ENCODE measurements at regions not wholly inside any gene's neighbourhood (a gene's known extent, or its start where the extent isn't known, plus 50 kb on each side); places are given as distances from the start of the nearest gene placed in this dataset.
"Not testable (repeated sequence)": the region's sequence is repeated elsewhere in the genome, so short reads cannot be mapped to it uniquely, and the experiment has no call there.

DNA sequence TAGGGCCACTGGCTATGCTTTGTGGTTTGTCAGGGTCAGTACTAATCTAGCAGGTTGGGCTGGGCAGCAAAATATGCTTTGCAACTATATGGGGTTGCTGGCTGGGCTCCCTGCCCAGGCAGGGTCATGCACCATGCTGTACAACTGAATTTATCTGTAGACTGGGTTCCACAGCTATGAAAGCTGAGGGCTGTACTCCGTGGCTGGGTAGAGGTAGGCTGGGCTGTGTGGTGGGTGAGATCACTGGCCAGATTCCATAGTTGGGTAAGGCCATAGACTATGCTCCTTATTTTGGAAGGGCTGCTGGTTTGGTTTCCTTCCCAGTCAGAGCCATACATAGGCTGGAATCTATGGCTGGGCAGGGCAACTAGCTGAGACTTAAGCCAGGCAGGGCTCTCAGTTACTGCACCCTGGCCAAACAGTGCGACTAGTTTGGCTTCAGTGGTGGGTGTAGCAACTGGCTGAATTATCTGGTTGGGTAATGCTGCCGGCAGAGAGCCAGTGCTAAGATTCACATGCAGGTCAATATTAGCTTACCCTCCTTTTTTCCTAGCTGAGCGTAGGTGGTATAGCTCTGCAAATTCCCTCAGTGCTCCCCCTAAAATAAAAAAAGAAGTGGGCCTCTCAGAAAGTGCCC lies 769.1 kb upstream of the CDH8 start:
- H3K27me3 ChIP-seq (ENCODE audit: control insufficient read depth, extremely low read depth, insufficient read depth, low read length): no peaks in the 10 kb centered on the region
- H3K9me3 ChIP-seq (ENCODE audit: control insufficient read depth, low read depth, low read length): no peaks in the 10 kb centered on the region
- no peak overlapping the region for H3K9ac ChIP-seq (ENCODE audit: control insufficient read depth, extremely low read depth, insufficient read depth, low read length)
- FAIRE-seq (no peak), DNase-seq (ENCODE audit: low read depth, low spot score) (no peak)
- dilution Hi-C loops (cut with MboI; ENCODE audit: extremely low pct_ligation_motif_present, low sequenced_read_pairs): no loop called here
- H4K20me1 ChIP-seq (ENCODE audit: control insufficient read depth, extremely low read depth, insufficient read depth, low read length): no peaks in the 10 kb centered on the region
- H3K4me2 ChIP-seq (ENCODE audit: control insufficient read depth, extremely low read depth, insufficient read depth, low read depth, low read length): no peak overlapping the region
- H3K79me2 ChIP-seq (ENCODE audit: control insufficient read depth, insufficient read depth, low read length): no peaks in the 10 kb centered on the region
- no peaks in the 10 kb centered on the region for H3K9me1 ChIP-seq (ENCODE audit: control insufficient read depth, extremely low read depth, insufficient read depth, low read length)
- no peaks in the 10 kb centered on the region for H3K4me1 ChIP-seq (ENCODE audit: control insufficient read depth, extremely low read depth, insufficient read depth, low read length)
- TF ChIP-seq, protein P1, sequence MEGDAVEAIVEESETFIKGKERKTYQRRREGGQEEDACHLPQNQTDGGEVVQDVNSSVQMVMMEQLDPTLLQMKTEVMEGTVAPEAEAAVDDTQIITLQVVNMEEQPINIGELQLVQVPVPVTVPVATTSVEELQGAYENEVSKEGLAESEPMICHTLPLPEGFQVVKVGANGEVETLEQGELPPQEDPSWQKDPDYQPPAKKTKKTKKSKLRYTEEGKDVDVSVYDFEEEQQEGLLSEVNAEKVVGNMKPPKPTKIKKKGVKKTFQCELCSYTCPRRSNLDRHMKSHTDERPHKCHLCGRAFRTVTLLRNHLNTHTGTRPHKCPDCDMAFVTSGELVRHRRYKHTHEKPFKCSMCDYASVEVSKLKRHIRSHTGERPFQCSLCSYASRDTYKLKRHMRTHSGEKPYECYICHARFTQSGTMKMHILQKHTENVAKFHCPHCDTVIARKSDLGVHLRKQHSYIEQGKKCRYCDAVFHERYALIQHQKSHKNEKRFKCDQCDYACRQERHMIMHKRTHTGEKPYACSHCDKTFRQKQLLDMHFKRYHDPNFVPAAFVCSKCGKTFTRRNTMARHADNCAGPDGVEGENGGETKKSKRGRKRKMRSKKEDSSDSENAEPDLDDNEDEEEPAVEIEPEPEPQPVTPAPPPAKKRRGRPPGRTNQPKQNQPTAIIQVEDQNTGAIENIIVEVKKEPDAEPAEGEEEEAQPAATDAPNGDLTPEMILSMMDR (optimal IDR thresholded peaks at IDR 0.05 in 1 of 3, IDR thresholded peaks at IDR 0.05 in 1 of 3, conservative IDR thresholded peaks at IDR 0.05 in 1 of 3; ENCODE audit: extremely low read depth in 1 of 3, insufficient read depth in 2 of 3, low read length in 3 of 3): no peak
- TF ChIP-seq EZH2 (IDR thresholded peaks at IDR 0.05; ENCODE audit: low read length): no peak
- H2AFZ ChIP-seq (ENCODE audit: control insufficient read depth, low read length): no peak overlapping the region
- no peak overlapping the region for H3K27ac ChIP-seq (ENCODE audit: control insufficient read depth, insufficient read depth, low read length)
- H3K4me3 ChIP-seq (ENCODE audit: control insufficient read depth in 2 of 3, extremely low read depth in 1 of 3, insufficient read depth in 2 of 3, low read depth in 1 of 3, low read length in 3 of 3): no peak overlapping the region
- no peaks in the 10 kb centered on the region for H3K36me3 ChIP-seq (ENCODE audit: control insufficient read depth in 2 of 2, extremely low read depth in 1 of 2, insufficient read depth in 2 of 2, low read length in 2 of 2)

DNA sequence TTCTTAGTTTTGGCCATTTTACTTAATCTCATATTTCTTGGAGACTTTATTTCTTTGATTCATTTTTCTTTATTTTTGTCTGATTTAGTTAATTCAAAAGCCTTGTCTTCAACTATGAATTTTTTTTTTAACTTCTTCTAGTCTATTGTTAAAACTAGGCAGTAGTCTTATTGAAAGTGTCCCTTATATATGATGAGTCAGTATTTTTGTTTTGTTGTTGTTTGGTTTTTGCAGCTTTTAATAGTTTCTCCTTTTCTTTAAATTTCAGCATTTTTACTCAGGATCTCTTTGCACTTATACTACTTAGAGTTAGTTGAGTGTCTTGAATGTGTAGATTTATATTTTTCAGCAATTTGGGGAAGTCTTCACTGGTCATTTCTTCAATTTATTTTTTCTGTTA lies 758.5 kb upstream of the CDH8 start:
- Histone ChIP-seq H3K27ac (ENCODE audit: control insufficient read depth, insufficient read depth, low read length) (no peak overlapping the region), H3K9me1 (ENCODE audit: control insufficient read depth, extremely low read depth, insufficient read depth, low read length) (no peaks in the 10 kb centered on the region), H3K4me2 (ENCODE audit: control insufficient read depth, extremely low read depth, insufficient read depth, low read depth, low read length) (no peak overlapping the region), H3K4me3 (ENCODE audit: control insufficient read depth in 2 of 3, extremely low read depth in 1 of 3, insufficient read depth in 2 of 3, low read depth in 1 of 3, low read length in 3 of 3) (no peak overlapping the region), H3K9me3 (ENCODE audit: control insufficient read depth, low read depth, low read length) (no peaks in the 10 kb centered on the region), H3K79me2 (ENCODE audit: control insufficient read depth, insufficient read depth, low read length) (no peaks in the 10 kb centered on the region), H3K27me3 (ENCODE audit: control insufficient read depth, extremely low read depth, insufficient read depth, low read length) (no peaks in the 10 kb centered on the region), H3K9ac (ENCODE audit: control insufficient read depth, extremely low read depth, insufficient read depth, low read length) (no peak overlapping the region), H3K4me1 (ENCODE audit: control insufficient read depth, extremely low read depth, insufficient read depth, low read length) (no peaks in the 10 kb centered on the region), H2AFZ (ENCODE audit: control insufficient read depth, low read length) (no peak overlapping the region), H3K36me3 (ENCODE audit: control insufficient read depth in 2 of 2, extremely low read depth in 1 of 2, insufficient read depth in 2 of 2, low read length in 2 of 2) (no peaks in the 10 kb centered on the region), H4K20me1 (ENCODE audit: control insufficient read depth, extremely low read depth, insufficient read depth, low read length) (no peaks in the 10 kb centered on the region)
- no peak for TF ChIP-seq EZH2 (IDR thresholded peaks at IDR 0.05; ENCODE audit: low read length)
- TF ChIP-seq, protein P1 (optimal IDR thresholded peaks at IDR 0.05 in 1 of 3, IDR thresholded peaks at IDR 0.05 in 1 of 3, conservative IDR thresholded peaks at IDR 0.05 in 1 of 3; ENCODE audit: extremely low read depth in 1 of 3, insufficient read depth in 2 of 3, low read length in 3 of 3): no peak
- no peak for DNase-seq (ENCODE audit: low read depth, low spot score)
- no peak for FAIRE-seq
- dilution Hi-C loops (cut with MboI; ENCODE audit: extremely low pct_ligation_motif_present, low sequenced_read_pairs): no loop called here

DNA sequence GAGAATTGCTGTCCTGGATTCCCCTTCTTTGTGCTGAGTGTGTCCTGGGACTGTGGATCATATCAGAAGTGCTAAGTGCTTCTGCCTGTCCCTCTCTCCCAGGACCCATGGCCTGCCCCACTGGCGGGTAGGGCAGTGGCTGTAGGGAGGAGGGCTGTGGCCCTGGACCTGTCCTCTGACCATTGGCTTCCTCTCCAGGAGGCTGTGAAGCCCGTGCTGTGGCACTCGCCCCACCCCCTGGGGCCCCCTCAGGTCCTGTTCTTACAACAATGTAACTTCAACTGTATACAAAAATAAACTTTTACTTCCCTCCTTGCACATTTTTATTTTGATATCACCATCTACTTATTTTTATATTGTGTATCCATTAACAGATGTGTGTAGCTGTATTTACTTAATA lies 743.8 kb upstream of the CDH8 start:
- H2AFZ ChIP-seq (ENCODE audit: control insufficient read depth, low read length): not testable (repeated sequence)

More for the DNA sequence above, 743.8 kb upstream of the CDH8 start:
- H3K4me1 ChIP-seq (ENCODE audit: control insufficient read depth, extremely low read depth, insufficient read depth, low read length); H3K27me3 ChIP-seq (ENCODE audit: control insufficient read depth, extremely low read depth, insufficient read depth, low read length); FAIRE-seq; DNase-seq (ENCODE audit: low read depth, low spot score); H3K9me3 ChIP-seq (ENCODE audit: control insufficient read depth, low read depth, low read length); H3K9ac ChIP-seq (ENCODE audit: control insufficient read depth, extremely low read depth, insufficient read depth, low read length); H3K27ac ChIP-seq (ENCODE audit: control insufficient read depth, insufficient read depth, low read length); dilution Hi-C loops (cut with MboI; ENCODE audit: extremely low pct_ligation_motif_present, low sequenced_read_pairs); H3K79me2 ChIP-seq (ENCODE audit: control insufficient read depth, insufficient read depth, low read length); H3K4me3 ChIP-seq (ENCODE audit: control insufficient read depth in 2 of 3, extremely low read depth in 1 of 3, insufficient read depth in 2 of 3, low read depth in 1 of 3, low read length in 3 of 3); H4K20me1 ChIP-seq (ENCODE audit: control insufficient read depth, extremely low read depth, insufficient read depth, low read length); H3K36me3 ChIP-seq (ENCODE audit: control insufficient read depth in 2 of 2, extremely low read depth in 1 of 2, insufficient read depth in 2 of 2, low read length in 2 of 2); H3K4me2 ChIP-seq (ENCODE audit: control insufficient read depth, extremely low read depth, insufficient read depth, low read depth, low read length); H3K9me1 ChIP-seq (ENCODE audit: control insufficient read depth, extremely low read depth, insufficient read depth, low read length): not testable (repeated sequence)

All from keratinocyte (primary cell).